HG03060 (cell line): ENCODE measurements at regions not wholly inside any gene's neighbourhood (a gene's known extent, or its start where the extent isn't known, plus 50 kb on each side); places are given as distances from the start of the nearest gene placed in this dataset.

ENCODE experiments used
- ATAC-seq: cut with Tn5 transposase; IDR thresholded peaks from one replicate; pipeline ENCODE4 v1.9.1; 2021; ENCODE audit warnings: low read depth, moderate number of reproducible peaks; ENCODE audit not compliant: unreplicated experiment

GRCh38 chr10:117900280-117900679 lies 146.5 kb downstream of the RAB11FIP2 start:
- ATAC-seq, result no peak

GRCh38 chr10:117903854-117904253 lies 142.9 kb downstream of the RAB11FIP2 start:
- no peak for ATAC-seq

GRCh38 chr10:117905404-117905803 lies 141.3 kb downstream of the RAB11FIP2 start:
- ATAC-seq, result no peak

GRCh38 chr10:117911684-117912083 lies 135.1 kb downstream of the RAB11FIP2 start:
- ATAC-seq, result no peak

GRCh38 chr10:117914334-117914733 lies 132.4 kb downstream of the RAB11FIP2 start:
- ATAC-seq, result no peak

- ATAC-seq, result no peak
These were observed 125.8 kb downstream of the RAB11FIP2 start for GRCh38 chr10:117920956-117921355.

- no peak for ATAC-seq
These were observed 125.3 kb downstream of the RAB11FIP2 start for GRCh38 chr10:117921421-117921820.

GRCh38 chr10:117924820-117925219 lies 121.9 kb downstream of the RAB11FIP2 start:
- ATAC-seq, result no peak

GRCh38 chr10:117925369-117925768 lies 121.4 kb downstream of the RAB11FIP2 start:
- no peak for ATAC-seq

- no peak for ATAC-seq
These were observed 120.2 kb downstream of the RAB11FIP2 start for GRCh38 chr10:117926491-117926890.

GRCh38 chr10:117927332-117927731 lies 119.4 kb downstream of the RAB11FIP2 start:
- no peak for ATAC-seq

- no peak for ATAC-seq
These were observed 118.9 kb downstream of the RAB11FIP2 start for GRCh38 chr10:117927871-117928270.

- ATAC-seq, result no peak
These were observed 118.5 kb downstream of the RAB11FIP2 start for GRCh38 chr10:117928281-117928680.

GRCh38 chr10:117928741-117929140 lies 118.0 kb downstream of the RAB11FIP2 start:
- ATAC-seq, result no peak

- no peak for ATAC-seq
These were observed 117.2 kb downstream of the RAB11FIP2 start for GRCh38 chr10:117929327-117930067.

- no peak for ATAC-seq
These were observed 115.7 kb downstream of the RAB11FIP2 start for GRCh38 chr10:117931078-117931477.

- no peak for ATAC-seq
These were observed 113.7 kb downstream of the RAB11FIP2 start for GRCh38 chr10:117933036-117933435.

- no peak for ATAC-seq
These were observed 112.3 kb downstream of the RAB11FIP2 start for GRCh38 chr10:117934477-117934876.

GRCh38 chr10:117936141-117936540 lies 110.6 kb downstream of the RAB11FIP2 start:
- no peak for ATAC-seq

GRCh38 chr10:117936566-117936965 lies 110.2 kb downstream of the RAB11FIP2 start:
- ATAC-seq, result no peak

- ATAC-seq, result no peak
These were observed 109.8 kb downstream of the RAB11FIP2 start for GRCh38 chr10:117936976-117937375.

GRCh38 chr10:117938104-117938503 lies 108.6 kb downstream of the RAB11FIP2 start:
- ATAC-seq, result no peak

- no peak for ATAC-seq
These were observed 104.5 kb downstream of the RAB11FIP2 start for GRCh38 chr10:117942226-117942625.
